ENCODE measurements at regions not wholly inside any gene's neighbourhood (a gene's known extent, or its start where the extent isn't known, plus 50 kb on each side); places are given as distances from the start of the nearest gene placed in this dataset.

GRCh38 chr12:45572114-45572513, 157.4 kb upstream of the ARID2 start:
- no peak for TF ChIP-seq EZH2 (IDR thresholded peaks at IDR 0.05; ENCODE audit: borderline replicate concordance, low read length)
- no peak for TF ChIP-seq CTCF (IDR thresholded peaks at IDR 0.05; ENCODE audit: low read length)
